G401 (cell line): ENCODE measurements at regions not wholly inside any gene's neighbourhood (a gene's known extent, or its start where the extent isn't known, plus 50 kb on each side); places are given as distances from the start of the nearest gene placed in this dataset.

ENCODE experiments used
- DNase-seq: peaks from one replicate; pipeline ENCODE4 v3.0.0-alpha.2; 2015; ENCODE audit warnings: low spot score
- in situ Hi-C: cut with HindIII; loops from 2 replicates; pipeline ENCODE4 v1.10.0; 2016; ENCODE audit warnings: low sequenced_read_pairs, mixed read lengths

GRCh38 chr5:38712391-38712790 is 133.4 kb upstream of the OSMR start:
- in situ Hi-C loops: no loop called here
- no peak for DNase-seq

GRCh38 chr5:38714240-38714639 is 131.6 kb upstream of the OSMR start:
- no peak for DNase-seq
- in situ Hi-C loops: no loop called here

- in situ Hi-C loops: no loop called here
- DNase-seq: no peak
Observed at GRCh38 chr5:38714703-38715355, 131.0 kb upstream of the OSMR start.

GRCh38 chr5:38715696-38716095 is 130.1 kb upstream of the OSMR start:
- peak; percentile 9 for DNase-seq
- in situ Hi-C loops: no loop called here

GRCh38 chr5:38716516-38716915 is 129.3 kb upstream of the OSMR start:
- no peak for DNase-seq
- in situ Hi-C loops: no loop called here

GRCh38 chr5:38718771-38719391 is 126.9 kb upstream of the OSMR start:
- peak; percentile 9 for DNase-seq
- in situ Hi-C loops: no loop called here

GRCh38 chr5:38719403-38719802 is 126.4 kb upstream of the OSMR start:
- in situ Hi-C loops: no loop called here
- DNase-seq: no peak

GRCh38 chr5:38719916-38720315 is 125.9 kb upstream of the OSMR start:
- no peak for DNase-seq
- in situ Hi-C loops: no loop called here

- in situ Hi-C loops: no loop called here
- DNase-seq: no peak
Observed at GRCh38 chr5:38720554-38721361, 125.1 kb upstream of the OSMR start.

GRCh38 chr5:38722918-38723317 is 122.9 kb upstream of the OSMR start:
- in situ Hi-C loops: no loop called here
- DNase-seq: no peak

- DNase-seq: no peak
- in situ Hi-C loops: no loop called here
Observed at GRCh38 chr5:38723426-38723825, 122.4 kb upstream of the OSMR start.

GRCh38 chr5:38724301-38725030 is 121.3 kb upstream of the OSMR start:
- DNase-seq: no peak
- in situ Hi-C loops: no loop called here

- peak; percentile 49 for DNase-seq
- in situ Hi-C loops: no loop called here
Observed at GRCh38 chr5:38725371-38725865, 120.4 kb upstream of the OSMR start.

- in situ Hi-C loops: no loop called here
Observed at GRCh38 chr5:38726279-38726678, 119.5 kb upstream of the OSMR start.

GRCh38 chr5:38728029-38728428 is 117.8 kb upstream of the OSMR start:
- no peak for DNase-seq
- in situ Hi-C loops: no loop called here

More at GRCh38 chr5:38726279-38726678, 119.5 kb upstream of the OSMR start:
- no peak for DNase-seq

- DNase-seq: no peak
- in situ Hi-C loops: no loop called here
Observed at GRCh38 chr5:38731461-38731860, 114.4 kb upstream of the OSMR start.

- in situ Hi-C loops: no loop called here
- DNase-seq: no peak
Observed at GRCh38 chr5:38734353-38734752, 111.5 kb upstream of the OSMR start.

- DNase-seq: no peak
- in situ Hi-C loops: no loop called here
Observed at GRCh38 chr5:38736089-38736488, 109.7 kb upstream of the OSMR start.

- no peak for DNase-seq
- in situ Hi-C loops: no loop called here
Observed at GRCh38 chr5:38737976-38738375, 107.8 kb upstream of the OSMR start.
